HCT116 (cell line): ENCODE measurements at regions not wholly inside any gene's neighbourhood (a gene's known extent, or its start where the extent isn't known, plus 50 kb on each side); places are given as distances from the start of the nearest gene placed in this dataset.

Experiments
- ATAC-seq: fragments of 200-7000 bp; cut with Tn5 transposase; 2 replicates; pipeline ENCODE4 v1.9.1; 2020; ENCODE audit warnings: mild to moderate bottlenecking, moderate library complexity
- BruUV-seq: library from RNA; stranded (reverse); fragments of 400-500 nt; replicated peaks from 2 replicates; lab custom pipeline; 2021; lab: Mats Ljungman, UMichigan
- CTCF ChIA-PET: fragments of 300-600 bp; sonication (Branson Sonifier 250); formaldehyde crosslinking; loops from one replicate; lab custom pipeline; 2021; ENCODE audit warnings: antibody characterized with exemption; lab: Charles Lee
- POLR2A ChIA-PET: fragments of 300-600, 350-600 bp; sonication (Branson Sonifier 250); formaldehyde crosslinking; loops from one replicate; lab custom pipeline; 2021; ENCODE audit warnings: antibody characterized with exemption; lab: Charles Lee
- RAD21 ChIA-PET, 2 experiments: fragments of 300-600 bp; sonication (Branson Sonifier 250); formaldehyde crosslinking; loops; one replicate each; lab custom pipeline; 2023; ENCODE audit warnings: low total read pairs in 2 of 2; ENCODE audit not compliant: uncharacterized antibody in 2 of 2, unreplicated experiment in 2 of 2, low non-redundant PET in 1 of 2; lab: Charles Lee
- DNase-seq: peaks from one replicate; pipeline ENCODE4 v3.0.0-alpha.2; 2010; ENCODE audit warnings: low read depth, low spot score
- H2AFZ ChIP-seq: fragments of 200-600 bp; shearing (Covaris generic), sonication (generic); 2 replicates; pipeline ENCODE4 v1.6.1; 2017; ENCODE audit warnings: low read depth, mixed run types, mixed read lengths, antibody characterized with exemption, low read length; ENCODE audit not compliant: poor library complexity, severe bottlenecking
- H3K27ac ChIP-seq: 2 replicates; pipeline ENCODE4 v1.5.1; 2012; ENCODE audit warnings: low read depth, low read length
- H3K27me3 ChIP-seq: fragments of 200-600 bp; sonication (generic); 2 replicates; pipeline ENCODE4 v1.6.1; 2016; ENCODE audit warnings: mixed run types, low read length, mixed read lengths; ENCODE audit not compliant: insufficient read depth
- H3K36me3 ChIP-seq, 2 experiments: fragments of 200-500 bp in 1 of 2; fragments of 200-600 bp in 1 of 2; sonication (Bioruptor generic) in 1 of 2; sonication (generic) in 1 of 2; 2 replicates each; pipeline versions ENCODE4 v1.5.1 to v1.6.1; 2014 to 2016; ENCODE audit warnings: low read length in 2 of 2, inconsistent platforms in 1 of 2, mixed read lengths in 1 of 2, mixed run types in 1 of 2; ENCODE audit not compliant: insufficient read depth in 2 of 2, control insufficient read depth in 1 of 2
- H3K4me1 ChIP-seq, 2 experiments: fragments of 200-600 bp in 1 of 2; sonication (generic) in 1 of 2; 2 replicates each; pipeline versions ENCODE4 v1.5.1 to v1.6.1; 2012 to 2017; ENCODE audit warnings: low read length in 2 of 2, inconsistent platforms in 1 of 2, mild to moderate bottlenecking in 1 of 2, mixed read lengths in 1 of 2, mixed run types in 1 of 2, moderate library complexity in 1 of 2; ENCODE audit not compliant: insufficient read depth in 2 of 2, control insufficient read depth in 1 of 2
- H3K4me2 ChIP-seq: fragments of 200-600 bp; sonication (generic); 2 replicates; pipeline ENCODE4 v1.6.1; 2017; ENCODE audit warnings: mixed run types, low read length, mixed read lengths
- H3K4me3 ChIP-seq, 2 experiments: fragments of 200-600 bp in 1 of 2; sonication (generic) in 1 of 2; replicated peaks in 1 of 2; 2 replicates each; pipeline ENCODE4 v1.5.1; 2011 to 2016; ENCODE audit warnings: low read length in 2 of 2, control low read depth in 1 of 2, low read depth in 1 of 2, mild to moderate bottlenecking in 1 of 2, mixed read lengths in 1 of 2, mixed run types in 1 of 2
- H3K79me2 ChIP-seq: fragments of 200-600 bp; sonication (generic); 2 replicates; pipeline ENCODE4 v1.6.1; 2017; ENCODE audit warnings: mild to moderate bottlenecking, mixed run types, low read length, moderate library complexity, mixed read lengths; ENCODE audit not compliant: insufficient read depth
- H3K9ac ChIP-seq: fragments of 200-600 bp; sonication (generic); 2 replicates; pipeline ENCODE4 v1.6.1; 2016; ENCODE audit warnings: low read length, mixed read lengths
- H3K9me2 ChIP-seq: fragments of 200-600 bp; sonication (generic), shearing (Covaris generic); 2 replicates; pipeline ENCODE4 v1.6.1; 2017; ENCODE audit warnings: mixed run types, mild to moderate bottlenecking, moderate library complexity; ENCODE audit not compliant: insufficient read depth
- H3K9me3 ChIP-seq, 2 experiments: fragments of 200-500 bp in 1 of 2; fragments of 200-600 bp in 1 of 2; sonication (Bioruptor generic) in 1 of 2; sonication (generic) in 1 of 2; 2 replicates each; pipeline ENCODE4 v1.6.1; 2014 to 2017; ENCODE audit warnings: low read length in 2 of 2, mixed read lengths in 2 of 2, inconsistent platforms in 1 of 2, low read depth in 1 of 2, mild to moderate bottlenecking in 1 of 2, mixed run types in 1 of 2, moderate library complexity in 1 of 2; ENCODE audit not compliant: control insufficient read depth in 1 of 2, insufficient read depth in 1 of 2
- H4K20me1 ChIP-seq: fragments of 200-600 bp; sonication (generic), shearing (Covaris generic); 2 replicates; pipeline ENCODE4 v1.6.1; 2017; ENCODE audit warnings: mixed run types, mild to moderate bottlenecking, moderate library complexity; ENCODE audit not compliant: insufficient read depth
- ATF3 ChIP-seq: IDR thresholded peaks from 2 replicates; pipeline ENCODE4 v1.6.1; 2012
- CEBPB ChIP-seq: IDR thresholded peaks from 2 replicates; pipeline ENCODE4 v1.6.1; 2012; ENCODE audit warnings: low read depth
- CTCF ChIP-seq, 3 experiments: fragments of 200-600 bp in 1 of 3; sonication (generic) in 1 of 3; IDR thresholded peaks in 2 of 3; conservative IDR thresholded peaks in 1 of 3; 2 replicates each; pipeline ENCODE4 v1.5.1; 2012 to 2017; ENCODE audit warnings: low read depth in 2 of 3, low read length in 2 of 3, antibody characterized with exemption in 1 of 3, borderline replicate concordance in 1 of 3, control low read depth in 1 of 3, mild to moderate bottlenecking in 1 of 3, mixed read lengths in 1 of 3, mixed run types in 1 of 3, moderate library complexity in 1 of 3; ENCODE audit not compliant: insufficient read depth in 1 of 3
- EGR1 ChIP-seq: IDR thresholded peaks from 2 replicates; pipeline ENCODE4 v1.6.1; 2012; ENCODE audit warnings: low read depth
- ELF1 ChIP-seq: IDR thresholded peaks from 2 replicates; pipeline ENCODE4 v1.6.1; 2012; ENCODE audit warnings: low read depth, borderline replicate concordance
- EZH2 ChIP-seq: fragments of 200-600 bp; sonication (generic); IDR thresholded peaks from 2 replicates; pipeline ENCODE4 v1.6.1; 2017; ENCODE audit warnings: antibody characterized with exemption, mixed run types
- EZH2phosphoT487 ChIP-seq: fragments of 200-600 bp; IDR thresholded peaks from 2 replicates; pipeline ENCODE4 v1.6.1; 2018; ENCODE audit warnings: antibody characterized with exemption, borderline replicate concordance
- FOSL1 ChIP-seq: IDR thresholded peaks from 2 replicates; pipeline ENCODE4 v1.6.1; 2012; ENCODE audit warnings: low read depth
- JUND ChIP-seq: IDR thresholded peaks from 2 replicates; pipeline ENCODE4 v1.6.1; 2012
- POLR2AphosphoS5 ChIP-seq: IDR thresholded peaks from 2 replicates; pipeline ENCODE4 v1.6.1; 2011; ENCODE audit warnings: mild to moderate bottlenecking, low read depth, low read length, moderate library complexity
- RAD21 ChIP-seq: IDR thresholded peaks from 2 replicates; pipeline ENCODE4 v1.6.1; 2012; ENCODE audit warnings: low read depth, mild to moderate bottlenecking
- SIN3A ChIP-seq: IDR thresholded peaks from 2 replicates; pipeline ENCODE4 v1.6.1; 2012; ENCODE audit warnings: low read depth
- SP1 ChIP-seq: IDR thresholded peaks from 2 replicates; pipeline ENCODE4 v1.6.1; 2012; ENCODE audit warnings: low read depth
- SRF ChIP-seq: IDR thresholded peaks from 2 replicates; pipeline ENCODE4 v1.6.1; 2012; ENCODE audit warnings: low read depth
- TCF7L2 ChIP-seq: IDR thresholded peaks from 2 replicates; pipeline ENCODE4 v1.7.0; 2011; ENCODE audit warnings: borderline replicate concordance, inconsistent platforms; ENCODE audit not compliant: insufficient read depth, insufficient read length; ENCODE audit errors: extremely low read depth
- YY1 ChIP-seq: IDR thresholded peaks from 2 replicates; pipeline ENCODE4 v1.6.1; 2011; ENCODE audit warnings: low read length, low read depth, moderate library complexity, mild to moderate bottlenecking; ENCODE audit not compliant: insufficient replicate concordance; ENCODE audit errors: extremely low read depth
- ZNF274 ChIP-seq: fragments of 200-500 bp; sonication (Bioruptor generic); IDR thresholded peaks from 2 replicates; pipeline ENCODE4 v1.6.1; 2014; ENCODE audit warnings: mild to moderate bottlenecking, low read depth, low read length, inconsistent platforms
- intact Hi-C: fragments of 100-400 bp; cut with micrococcal nuclease; formaldehyde crosslinking; loops from 2 replicates; pipeline ENCODE4 v1.10.0; 2022
- TF ChIP-seq, protein P1 (sequence below): IDR thresholded peaks from 2 replicates; pipeline ENCODE4 v1.6.1; 2012
- TF ChIP-seq, protein P2 (sequence below): IDR thresholded peaks from 2 replicates; pipeline ENCODE4 v1.6.1; 2012; ENCODE audit warnings: low read depth
- TF ChIP-seq, protein P3 (sequence below): IDR thresholded peaks from 2 replicates; pipeline ENCODE4 v1.6.1; 2011; ENCODE audit warnings: mild to moderate bottlenecking, low read length, moderate library complexity; ENCODE audit not compliant: insufficient replicate concordance; ENCODE audit errors: extremely low read depth

- peaks cover 38 to 66% of the 10 kb centered on the region in 2 experiments for H3K4me1 ChIP-seq
- no peaks in the 10 kb centered on the region for H3K27me3 ChIP-seq
- POLR2A ChIA-PET = no interaction called here
- no TSS peak for BruUV-seq
- peak overlapping the region; percentile 51; the same call in 1 of the 2 replicates for H3K27ac ChIP-seq
- CTCF ChIA-PET = no interaction called here
- H4K20me1 ChIP-seq = no peaks in the 10 kb centered on the region
- peak overlapping the region in 1 of 2 experiments; percentile 31; a peak in 2 of 4 replicates for H3K4me3 ChIP-seq
- H3K4me2 ChIP-seq = peak overlapping the region; percentile 60
- ATAC-seq = peak; percentile 17; the same call in 1 of the 2 replicates
- peak overlapping the region; percentile 8; the same call in 1 of the 2 replicates for H3K9ac ChIP-seq
- H3K9me2 ChIP-seq = no peaks in the 10 kb centered on the region; the same call in 1 of the 2 replicates
- intact Hi-C loops = loop anchor here (10.0 kb wide), 1 partner anchor 397 kb away; no protein-coding TSS in a partner anchor
- H2AFZ ChIP-seq = peak overlapping the region; percentile 58
- peak; percentile 18 for DNase-seq
- RAD21 ChIA-PET = no interaction called here
- no peaks in the 10 kb centered on the region for H3K79me2 ChIP-seq
- no peaks in the 10 kb centered on the region; a peak in 1 of 4 replicates for H3K36me3 ChIP-seq
- H3K9me3 ChIP-seq = no peaks in the 10 kb centered on the region; a peak in 1 of 4 replicates
- TF ChIP-seq SIN3A (no peak), EZH2 (no peak), POLR2AphosphoS5 (no peak), TCF7L2 (peak; percentile 75), ATF3 (no peak), JUND (peak; percentile 44; the same call in 1 of the 2 replicates), EZH2phosphoT487 (no peak), YY1 (no peak), EGR1 (peak; percentile 48; the same call in 1 of the 2 replicates), ZNF274 (no peak), ELF1 (no peak), SP1 (peak; percentile 55; the same call in 1 of the 2 replicates), RAD21 (no peak), CEBPB (peak; percentile 21; the same call in 1 of the 2 replicates), CTCF (IDR thresholded peaks at IDR 0.05 in 2 of 3, conservative IDR thresholded peaks at IDR 0.05 in 1 of 3; ENCODE audit: borderline replicate concordance in 1 of 3, insufficient read depth in 1 of 3, low read depth in 2 of 3, low read length in 2 of 3) (no peak), FOSL1 (peak; percentile 18; the same call in 1 of the 2 replicates), SRF (no peak)
- TF ChIP-seq, protein P1, sequence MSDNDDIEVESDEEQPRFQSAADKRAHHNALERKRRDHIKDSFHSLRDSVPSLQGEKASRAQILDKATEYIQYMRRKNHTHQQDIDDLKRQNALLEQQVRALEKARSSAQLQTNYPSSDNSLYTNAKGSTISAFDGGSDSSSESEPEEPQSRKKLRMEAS = no peak
- TF ChIP-seq, protein P2, sequence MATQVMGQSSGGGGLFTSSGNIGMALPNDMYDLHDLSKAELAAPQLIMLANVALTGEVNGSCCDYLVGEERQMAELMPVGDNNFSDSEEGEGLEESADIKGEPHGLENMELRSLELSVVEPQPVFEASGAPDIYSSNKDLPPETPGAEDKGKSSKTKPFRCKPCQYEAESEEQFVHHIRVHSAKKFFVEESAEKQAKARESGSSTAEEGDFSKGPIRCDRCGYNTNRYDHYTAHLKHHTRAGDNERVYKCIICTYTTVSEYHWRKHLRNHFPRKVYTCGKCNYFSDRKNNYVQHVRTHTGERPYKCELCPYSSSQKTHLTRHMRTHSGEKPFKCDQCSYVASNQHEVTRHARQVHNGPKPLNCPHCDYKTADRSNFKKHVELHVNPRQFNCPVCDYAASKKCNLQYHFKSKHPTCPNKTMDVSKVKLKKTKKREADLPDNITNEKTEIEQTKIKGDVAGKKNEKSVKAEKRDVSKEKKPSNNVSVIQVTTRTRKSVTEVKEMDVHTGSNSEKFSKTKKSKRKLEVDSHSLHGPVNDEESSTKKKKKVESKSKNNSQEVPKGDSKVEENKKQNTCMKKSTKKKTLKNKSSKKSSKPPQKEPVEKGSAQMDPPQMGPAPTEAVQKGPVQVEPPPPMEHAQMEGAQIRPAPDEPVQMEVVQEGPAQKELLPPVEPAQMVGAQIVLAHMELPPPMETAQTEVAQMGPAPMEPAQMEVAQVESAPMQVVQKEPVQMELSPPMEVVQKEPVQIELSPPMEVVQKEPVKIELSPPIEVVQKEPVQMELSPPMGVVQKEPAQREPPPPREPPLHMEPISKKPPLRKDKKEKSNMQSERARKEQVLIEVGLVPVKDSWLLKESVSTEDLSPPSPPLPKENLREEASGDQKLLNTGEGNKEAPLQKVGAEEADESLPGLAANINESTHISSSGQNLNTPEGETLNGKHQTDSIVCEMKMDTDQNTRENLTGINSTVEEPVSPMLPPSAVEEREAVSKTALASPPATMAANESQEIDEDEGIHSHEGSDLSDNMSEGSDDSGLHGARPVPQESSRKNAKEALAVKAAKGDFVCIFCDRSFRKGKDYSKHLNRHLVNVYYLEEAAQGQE = no peak
- TF ChIP-seq, protein P3, sequence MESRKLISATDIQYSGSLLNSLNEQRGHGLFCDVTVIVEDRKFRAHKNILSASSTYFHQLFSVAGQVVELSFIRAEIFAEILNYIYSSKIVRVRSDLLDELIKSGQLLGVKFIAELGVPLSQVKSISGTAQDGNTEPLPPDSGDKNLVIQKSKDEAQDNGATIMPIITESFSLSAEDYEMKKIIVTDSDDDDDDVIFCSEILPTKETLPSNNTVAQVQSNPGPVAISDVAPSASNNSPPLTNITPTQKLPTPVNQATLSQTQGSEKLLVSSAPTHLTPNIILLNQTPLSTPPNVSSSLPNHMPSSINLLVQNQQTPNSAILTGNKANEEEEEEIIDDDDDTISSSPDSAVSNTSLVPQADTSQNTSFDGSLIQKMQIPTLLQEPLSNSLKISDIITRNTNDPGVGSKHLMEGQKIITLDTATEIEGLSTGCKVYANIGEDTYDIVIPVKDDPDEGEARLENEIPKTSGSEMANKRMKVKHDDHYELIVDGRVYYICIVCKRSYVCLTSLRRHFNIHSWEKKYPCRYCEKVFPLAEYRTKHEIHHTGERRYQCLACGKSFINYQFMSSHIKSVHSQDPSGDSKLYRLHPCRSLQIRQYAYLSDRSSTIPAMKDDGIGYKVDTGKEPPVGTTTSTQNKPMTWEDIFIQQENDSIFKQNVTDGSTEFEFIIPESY = no peak
Measured at GRCh38 chr17:71631483-71631882, 489.3 kb upstream of the SOX9 start.
